ENCODE measurements at regions not wholly inside any gene's neighbourhood (a gene's known extent, or its start where the extent isn't known, plus 50 kb on each side); places are given as distances from the start of the nearest gene placed in this dataset.

DNA sequence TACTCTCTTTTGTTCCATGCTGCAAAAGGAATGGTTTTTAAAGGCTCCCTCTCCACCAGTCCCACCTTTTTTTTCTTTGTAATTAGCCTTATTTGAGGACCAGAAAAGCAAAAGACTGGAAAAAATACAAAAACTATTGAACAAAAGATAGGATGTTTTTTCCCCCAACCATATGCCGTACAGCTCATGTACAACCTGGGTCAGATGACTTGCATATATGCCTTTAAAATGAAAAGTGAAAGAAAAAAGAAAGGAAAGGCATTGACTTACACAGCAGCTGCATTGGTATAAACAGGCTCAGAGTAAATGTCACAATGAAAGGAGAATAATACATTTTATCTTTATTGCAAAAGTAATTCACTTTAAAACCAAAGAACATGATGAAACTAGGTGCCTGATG lies 69.5 kb upstream of the CMC1 start:
- TF ChIP-seq POLR2AphosphoS5 (IDR thresholded peaks at IDR 0.05) (no peak), POLR2A (IDR thresholded peaks at IDR 0.05) (no peak), EP300 (IDR thresholded peaks at IDR 0.05) (no peak)
- TF ChIP-seq, protein P1, sequence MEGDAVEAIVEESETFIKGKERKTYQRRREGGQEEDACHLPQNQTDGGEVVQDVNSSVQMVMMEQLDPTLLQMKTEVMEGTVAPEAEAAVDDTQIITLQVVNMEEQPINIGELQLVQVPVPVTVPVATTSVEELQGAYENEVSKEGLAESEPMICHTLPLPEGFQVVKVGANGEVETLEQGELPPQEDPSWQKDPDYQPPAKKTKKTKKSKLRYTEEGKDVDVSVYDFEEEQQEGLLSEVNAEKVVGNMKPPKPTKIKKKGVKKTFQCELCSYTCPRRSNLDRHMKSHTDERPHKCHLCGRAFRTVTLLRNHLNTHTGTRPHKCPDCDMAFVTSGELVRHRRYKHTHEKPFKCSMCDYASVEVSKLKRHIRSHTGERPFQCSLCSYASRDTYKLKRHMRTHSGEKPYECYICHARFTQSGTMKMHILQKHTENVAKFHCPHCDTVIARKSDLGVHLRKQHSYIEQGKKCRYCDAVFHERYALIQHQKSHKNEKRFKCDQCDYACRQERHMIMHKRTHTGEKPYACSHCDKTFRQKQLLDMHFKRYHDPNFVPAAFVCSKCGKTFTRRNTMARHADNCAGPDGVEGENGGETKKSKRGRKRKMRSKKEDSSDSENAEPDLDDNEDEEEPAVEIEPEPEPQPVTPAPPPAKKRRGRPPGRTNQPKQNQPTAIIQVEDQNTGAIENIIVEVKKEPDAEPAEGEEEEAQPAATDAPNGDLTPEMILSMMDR (IDR thresholded peaks at IDR 0.05) = no peak
